CD4-positive, alpha-beta memory T cell (primary cell): ENCODE measurements at regions not wholly inside any gene's neighbourhood (a gene's known extent, or its start where the extent isn't known, plus 50 kb on each side); places are given as distances from the start of the nearest gene placed in this dataset.

ENCODE experiments used
- CTCF ChIA-PET: fragments of 350-600 bp; sonication (Branson Sonifier 250); formaldehyde crosslinking; loops from one replicate; lab custom pipeline; 2021; ENCODE audit warnings: inconsistent platforms; ENCODE audit not compliant: partially characterized antibody; lab: Charles Lee
- POLR2A ChIA-PET: fragments of 350-600 bp; sonication (Branson Sonifier 250); formaldehyde crosslinking; loops from one replicate; lab custom pipeline; 2021; ENCODE audit not compliant: partially characterized antibody; lab: Charles Lee
- DNase-seq, 5 donors: peaks; one replicate each; pipeline versions ENCODE4 v3.0.0 to v3.0.0-alpha.2; 2020 to 2022; ENCODE audit warnings: mixed read lengths in 1 of 5
- H3K27ac ChIP-seq: one replicate; pipeline ENCODE4 v1.7.0; 2013; ENCODE audit warnings: low read depth, low read length
- H3K27me3 ChIP-seq: 2 replicates; pipeline ENCODE4 v1.7.0; 2013; ENCODE audit warnings: mild to moderate bottlenecking, low read length, moderate library complexity; ENCODE audit not compliant: insufficient read depth
- H3K36me3 ChIP-seq: 2 replicates; pipeline ENCODE4 v1.7.0; 2013; ENCODE audit warnings: mild to moderate bottlenecking, low read length, moderate library complexity; ENCODE audit not compliant: insufficient read depth
- H3K4me1 ChIP-seq: 2 replicates; pipeline ENCODE4 v1.7.0; 2013; ENCODE audit warnings: mild to moderate bottlenecking, low read length, moderate library complexity; ENCODE audit not compliant: insufficient read depth
- H3K4me3 ChIP-seq, 2 donors: one replicate each; pipeline ENCODE4 v1.7.0; 2013; ENCODE audit warnings: low read length in 2 of 2, mild to moderate bottlenecking in 1 of 2
- H3K9me3 ChIP-seq, 2 donors: one replicate each; pipeline ENCODE4 v1.7.0; 2013; ENCODE audit warnings: low read length in 2 of 2, control low read depth in 1 of 2; ENCODE audit not compliant: control insufficient read depth in 1 of 2
- H3K27ac Mint-ChIP-seq, 7 donors: one replicate each; pipeline ENCODE4 v1.8.0; 2020 to 2021; ENCODE audit warnings: mixed read lengths in 7 of 7, mild to moderate bottlenecking in 6 of 7, inconsistent platforms in 3 of 7, moderate library complexity in 3 of 7
- H3K27me3 Mint-ChIP-seq, 2 donors: one replicate each; pipeline ENCODE4 v1.8.0; 2020 to 2021; ENCODE audit warnings: mixed read lengths in 2 of 2
- H3K36me3 Mint-ChIP-seq, 2 donors: one replicate each; pipeline ENCODE4 v1.8.0; 2020 to 2021; ENCODE audit warnings: mixed read lengths in 2 of 2, inconsistent platforms in 1 of 2, mild to moderate bottlenecking in 1 of 2
- H3K4me1 Mint-ChIP-seq, 4 donors: one replicate each; pipeline ENCODE4 v1.8.0; 2020 to 2021; ENCODE audit warnings: mixed read lengths in 4 of 4, mild to moderate bottlenecking in 1 of 4
- H3K4me3 Mint-ChIP-seq, 8 donors: one replicate each; pipeline ENCODE4 v1.8.0; 2020 to 2021; ENCODE audit warnings: mixed read lengths in 8 of 8, mild to moderate bottlenecking in 7 of 8, moderate library complexity in 6 of 8, inconsistent platforms in 3 of 8
- H3K9me3 Mint-ChIP-seq, 8 donors: one replicate each; pipeline ENCODE4 v1.8.0; 2020 to 2021; ENCODE audit warnings: mixed read lengths in 8 of 8, mild to moderate bottlenecking in 5 of 8, inconsistent platforms in 3 of 8, moderate library complexity in 1 of 8
- intact Hi-C: fragments of 100-400 bp; cut with micrococcal nuclease; formaldehyde crosslinking; loops from one replicate; pipeline ENCODE4 v1.15.1; 2023

GRCh38 chr22:48745842-48746788, 1081.6 kb downstream of the BRD1 start:
- H3K36me3 ChIP-seq, result no peaks in the 10 kb centered on the region
- DNase-seq, result no peak
- H3K27ac ChIP-seq, result no peak overlapping the region
- Mint-ChIP-seq H3K4me3 (no peak overlapping the region), H3K4me1 (peaks cover 0 to 1% (median 0%) of the 10 kb centered on the region in 4 donors), H3K27ac (no peak overlapping the region), H3K9me3 (peaks cover 0 to 4% (median 0%) of the 10 kb centered on the region in 8 donors), H3K27me3 (no peaks in the 10 kb centered on the region), H3K36me3 (no peaks in the 10 kb centered on the region)
- H3K4me1 ChIP-seq, result no peaks in the 10 kb centered on the region
- ChIA-PET POLR2A (no interaction called here), CTCF (no interaction called here)
- no peaks in the 10 kb centered on the region for H3K27me3 ChIP-seq
- H3K9me3 ChIP-seq, result no peaks in the 10 kb centered on the region
- intact Hi-C loops, result no loop called here
- H3K4me3 ChIP-seq, result no peak overlapping the region

DNA sequence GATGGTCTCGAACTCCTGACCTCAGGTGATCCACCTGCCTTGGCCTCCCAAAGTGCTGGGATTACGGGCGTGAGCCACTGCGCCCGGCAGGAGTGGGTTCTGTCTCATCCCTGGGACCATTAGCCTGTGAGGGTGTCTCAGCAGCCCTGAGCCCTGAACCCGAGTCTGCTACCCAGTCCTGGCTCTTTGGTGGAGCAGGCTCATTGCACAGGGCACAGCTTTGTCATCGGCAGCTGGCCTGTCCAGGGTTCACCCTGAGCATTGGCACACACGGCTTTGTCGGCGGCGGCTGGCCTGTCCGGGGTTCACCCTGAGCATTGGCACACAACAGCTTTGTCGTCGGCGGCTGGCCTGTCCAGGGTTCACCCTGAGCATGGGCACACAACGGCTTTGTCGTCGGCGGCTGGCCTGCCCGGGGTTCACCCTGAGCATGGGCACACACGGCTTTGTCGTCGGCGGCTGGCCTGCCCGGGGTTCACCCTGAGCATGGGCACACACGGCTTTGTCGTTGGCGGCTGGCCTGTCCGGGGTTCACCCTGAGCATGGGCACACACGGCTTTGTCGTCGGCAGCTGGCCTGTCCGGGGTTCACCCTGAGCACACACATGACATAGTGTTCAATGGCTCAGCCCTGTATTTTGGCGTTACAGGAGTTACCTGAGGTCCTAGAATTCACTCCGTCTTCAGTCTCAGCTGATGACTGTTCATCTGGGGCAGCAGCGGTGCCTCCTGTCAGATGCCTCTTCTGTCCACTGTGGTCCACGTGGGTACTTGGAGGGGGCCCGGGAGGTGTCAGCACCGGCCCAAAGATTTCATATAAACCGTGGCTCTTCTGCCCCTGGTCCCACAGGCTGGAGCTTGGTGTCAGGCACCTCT, 1082.5 kb downstream of the BRD1 start:
- no peaks in the 10 kb centered on the region for H3K36me3 ChIP-seq
- no peak overlapping the region for H3K4me3 ChIP-seq
- ChIA-PET POLR2A (no interaction called here), CTCF (no interaction called here)
- DNase-seq, result no peak
- Mint-ChIP-seq H3K27me3 (no peaks in the 10 kb centered on the region), H3K36me3 (no peaks in the 10 kb centered on the region), H3K4me1 (peaks cover 0 to 1% (median 0%) of the 10 kb centered on the region in 4 donors), H3K27ac (no peak overlapping the region), H3K9me3 (peaks cover 0 to 4% (median 0%) of the 10 kb centered on the region in 8 donors), H3K4me3 (no peak overlapping the region)
- intact Hi-C loops, result no loop called here
- no peak overlapping the region for H3K27ac ChIP-seq
- no peaks in the 10 kb centered on the region for H3K4me1 ChIP-seq
- H3K9me3 ChIP-seq, result no peaks in the 10 kb centered on the region
- H3K27me3 ChIP-seq, result no peaks in the 10 kb centered on the region

GRCh38 chr22:48744283-48744641, 1083.4 kb downstream of the BRD1 start:
- Mint-ChIP-seq H3K27ac (no peak overlapping the region), H3K4me1 (peaks cover 0 to 1% (median 0%) of the 10 kb centered on the region in 4 donors), H3K9me3 (peaks cover 0 to 9% (median 0%) of the 10 kb centered on the region in 8 donors), H3K4me3 (no peak overlapping the region), H3K27me3 (no peaks in the 10 kb centered on the region), H3K36me3 (no peaks in the 10 kb centered on the region)
- intact Hi-C loops, result no loop called here
- no peaks in the 10 kb centered on the region for H3K36me3 ChIP-seq
- ChIA-PET CTCF (no interaction called here), POLR2A (no interaction called here)
- no peak overlapping the region for H3K27ac ChIP-seq
- no peaks in the 10 kb centered on the region for H3K9me3 ChIP-seq
- no peak overlapping the region for H3K4me3 ChIP-seq
- DNase-seq, result no peak
- H3K4me1 ChIP-seq, result no peaks in the 10 kb centered on the region
- no peaks in the 10 kb centered on the region for H3K27me3 ChIP-seq

GRCh38 chr22:48743601-48744282, 1083.9 kb downstream of the BRD1 start:
- Mint-ChIP-seq H3K27me3 (no peaks in the 10 kb centered on the region), H3K36me3 (no peaks in the 10 kb centered on the region), H3K27ac (no peak overlapping the region), H3K4me3 (no peak overlapping the region), H3K4me1 (peaks cover 0 to 1% (median 0%) of the 10 kb centered on the region in 4 donors), H3K9me3 (peaks cover 0 to 9% (median 0%) of the 10 kb centered on the region in 8 donors)
- no peaks in the 10 kb centered on the region for H3K36me3 ChIP-seq
- H3K4me3 ChIP-seq, result no peak overlapping the region
- no peak overlapping the region for H3K27ac ChIP-seq
- ChIA-PET CTCF (no interaction called here), POLR2A (no interaction called here)
- intact Hi-C loops, result no loop called here
- no peaks in the 10 kb centered on the region for H3K9me3 ChIP-seq
- no peaks in the 10 kb centered on the region for H3K4me1 ChIP-seq
- no peak for DNase-seq
- no peaks in the 10 kb centered on the region for H3K27me3 ChIP-seq

GRCh38 chr22:48742556-48743343, 1084.9 kb downstream of the BRD1 start:
- no peak overlapping the region for H3K27ac Mint-ChIP-seq
- H3K36me3 Mint-ChIP-seq, result no peaks in the 10 kb centered on the region
- no peaks in the 10 kb centered on the region for H3K27me3 Mint-ChIP-seq
- Histone ChIP-seq H3K4me3 (no peak overlapping the region), H3K4me1 (no peaks in the 10 kb centered on the region), H3K9me3 (no peaks in the 10 kb centered on the region), H3K27ac (no peak overlapping the region), H3K27me3 (no peaks in the 10 kb centered on the region), H3K36me3 (no peaks in the 10 kb centered on the region)
- H3K4me3 Mint-ChIP-seq, result no peak overlapping the region
- ChIA-PET POLR2A (no interaction called here), CTCF (no interaction called here)
- H3K4me1 Mint-ChIP-seq, result peaks cover 0 to 1% (median 0%) of the 10 kb centered on the region in 4 donors
- intact Hi-C loops, result no loop called here
- peaks cover 0 to 9% (median 0%) of the 10 kb centered on the region in 8 donors for H3K9me3 Mint-ChIP-seq
- DNase-seq, result no peak

DNA sequence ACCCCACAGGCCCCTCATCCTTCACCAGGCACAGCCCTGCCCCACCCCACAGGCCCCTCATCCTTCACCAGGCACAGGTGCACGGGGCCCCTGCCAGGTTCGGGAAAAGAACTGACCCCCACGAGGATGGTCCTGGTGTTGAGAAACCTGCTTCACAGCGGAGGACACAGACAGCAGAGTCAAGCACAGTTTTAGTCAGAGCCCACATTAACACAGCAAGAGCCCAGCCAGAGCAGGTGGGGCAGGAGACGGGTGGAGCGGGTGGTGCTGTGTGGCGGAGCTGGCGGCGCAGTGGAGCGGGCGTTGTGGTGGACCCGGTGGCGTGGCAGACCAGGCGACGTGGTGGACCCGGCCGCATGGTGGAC, 1085.5 kb downstream of the BRD1 start:
- intact Hi-C loops, result no loop called here
- peaks cover 0 to 1% (median 0%) of the 10 kb centered on the region in 4 donors for H3K4me1 Mint-ChIP-seq
- no peak overlapping the region for H3K27ac ChIP-seq
- no peaks in the 10 kb centered on the region for H3K9me3 ChIP-seq
- no peaks in the 10 kb centered on the region for H3K27me3 ChIP-seq
- H3K9me3 Mint-ChIP-seq, result peaks cover 0 to 9% (median 0%) of the 10 kb centered on the region in 8 donors
- no peaks in the 10 kb centered on the region for H3K4me1 ChIP-seq
- no peaks in the 10 kb centered on the region for H3K36me3 ChIP-seq
- ChIA-PET CTCF (no interaction called here), POLR2A (no interaction called here)
- H3K36me3 Mint-ChIP-seq, result no peaks in the 10 kb centered on the region
- no peaks in the 10 kb centered on the region for H3K27me3 Mint-ChIP-seq
- H3K4me3 ChIP-seq, result no peak overlapping the region
- DNase-seq, result no peak
- no peak overlapping the region for H3K4me3 Mint-ChIP-seq
- H3K27ac Mint-ChIP-seq, result no peak overlapping the region
